ENCODE measurements at regions not wholly inside any gene's neighbourhood (a gene's known extent, or its start where the extent isn't known, plus 50 kb on each side); places are given as distances from the start of the nearest gene placed in this dataset.
"Not testable (repeated sequence)": the region's sequence is repeated elsewhere in the genome, so short reads cannot be mapped to it uniquely, and the experiment has no call there.

DNA sequence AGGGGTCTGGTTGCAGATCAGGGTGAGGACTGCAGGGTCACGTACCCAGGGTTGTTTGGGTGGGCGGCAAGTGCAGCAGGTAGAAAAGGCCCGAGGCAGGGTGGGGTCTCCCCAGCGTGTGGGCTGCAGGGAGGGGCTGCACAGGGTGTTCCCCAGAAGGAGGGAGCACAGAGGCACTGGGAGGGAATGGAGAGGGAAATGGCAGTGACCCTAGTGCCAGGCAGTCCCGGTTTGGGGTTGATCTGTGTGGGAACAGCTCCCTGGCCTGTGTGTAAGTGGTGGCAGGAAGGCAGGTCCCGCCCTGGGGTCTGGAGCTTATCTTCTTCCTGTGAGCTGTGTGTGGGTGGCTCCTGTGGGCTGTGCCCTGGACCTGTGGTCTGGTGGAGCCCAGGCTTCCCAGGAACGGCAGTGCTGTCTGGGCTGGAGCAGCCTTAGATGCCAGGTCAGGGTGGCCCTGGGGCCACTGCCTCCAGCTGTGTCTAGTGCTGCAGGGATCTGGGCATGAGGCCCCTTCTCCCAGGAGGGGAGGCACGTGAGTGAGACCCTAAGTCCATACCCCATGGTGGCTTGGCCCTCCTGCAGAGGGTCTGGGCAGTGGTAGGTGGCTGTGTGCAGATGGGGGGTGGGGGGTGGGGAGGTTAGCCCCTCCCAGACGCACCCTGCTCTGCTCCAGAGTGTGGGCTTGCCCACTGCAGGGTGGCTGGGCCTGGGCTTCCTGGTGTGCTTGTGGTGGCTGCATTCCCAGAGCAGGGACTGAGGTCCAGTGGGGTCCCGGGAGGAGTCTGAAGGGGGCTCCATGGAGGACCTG, 363.5 kb downstream of the TMEM121 start:
- Histone ChIP-seq H3K36me3 (ENCODE audit: insufficient read depth) (no peaks in the 10 kb centered on the region), H3K4me3 (ENCODE audit: low read depth, low read length) (no peak overlapping the region), H3K4me1 (ENCODE audit: insufficient read depth) (no peaks in the 10 kb centered on the region), H3K27ac (ENCODE audit: low read depth) (no peak overlapping the region)
- DNase-seq (ENCODE audit: extremely low spot score), result no peak
- 71% methylated on average over 10 of the region's 10 CpGs for WGBS

DNA sequence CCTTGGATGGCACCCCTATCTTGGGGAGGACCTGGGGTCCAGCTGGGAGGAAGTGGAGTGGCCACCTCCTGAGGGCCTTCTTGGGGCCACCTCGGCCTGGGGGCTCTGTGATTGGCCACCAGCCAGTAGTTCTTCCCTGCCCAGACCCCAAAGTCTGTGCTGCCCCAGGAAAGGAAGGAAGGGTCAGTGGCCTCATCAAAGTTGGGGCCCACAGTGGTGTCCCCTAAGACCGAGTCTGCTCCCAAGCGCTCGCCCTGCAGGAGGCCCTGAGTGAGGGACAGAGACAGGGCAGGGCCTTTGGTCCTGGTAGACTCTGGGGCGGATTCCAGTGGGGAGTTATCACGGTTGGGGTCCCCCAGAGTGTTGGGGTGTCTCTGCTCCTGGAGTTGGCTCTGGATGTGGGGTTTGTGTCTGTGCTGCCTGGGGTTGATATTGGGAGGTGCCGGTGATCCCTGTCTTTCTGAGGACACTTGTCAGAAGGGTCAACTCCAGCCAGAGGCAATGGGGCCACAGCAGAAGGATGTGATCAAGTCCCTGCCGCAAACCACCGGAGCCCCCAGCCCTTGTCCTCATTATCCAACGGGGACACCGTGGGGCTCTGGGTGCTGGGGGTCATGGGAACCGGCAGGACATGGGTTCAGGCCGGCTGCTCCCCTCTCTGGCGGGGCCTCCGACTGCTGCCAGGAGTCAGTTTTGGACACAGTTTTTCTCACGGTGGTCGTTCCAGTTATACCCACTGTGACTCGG, 364.3 kb downstream of the TMEM121 start:
- H3K4me1 ChIP-seq (ENCODE audit: insufficient read depth), result no peaks in the 10 kb centered on the region
- WGBS, result 84% methylated on average over 18 of the region's 18 CpGs
- no peak for DNase-seq (ENCODE audit: extremely low spot score)
- no peaks in the 10 kb centered on the region for H3K36me3 ChIP-seq (ENCODE audit: insufficient read depth)
- H3K27ac ChIP-seq (ENCODE audit: low read depth), result no peak overlapping the region
- H3K4me3 ChIP-seq (ENCODE audit: low read depth, low read length), result no peak overlapping the region

DNA sequence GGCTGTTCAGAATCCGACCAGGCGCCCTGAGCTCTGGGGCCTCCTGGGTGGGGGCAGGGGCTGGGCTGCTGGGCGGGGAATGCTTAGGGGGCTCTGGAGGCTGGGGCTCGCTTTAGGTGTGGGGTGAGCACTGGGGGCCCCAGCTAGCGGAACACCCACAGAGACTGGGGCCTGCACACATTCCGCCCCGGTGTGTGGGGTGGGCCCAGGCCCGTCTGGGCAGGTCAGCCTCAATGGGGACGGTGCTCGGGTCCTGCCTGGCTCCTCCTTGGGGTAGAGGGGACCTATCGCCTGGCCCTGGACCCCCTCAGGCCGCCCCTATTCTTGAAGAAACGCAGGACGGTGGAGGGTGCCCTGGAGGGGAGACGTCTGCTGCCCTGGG, 364.8 kb downstream of the TMEM121 start:
- WGBS, result 82% methylated on average over 15 of the region's 15 CpGs
- Histone ChIP-seq H3K27ac (ENCODE audit: low read depth) (no peak overlapping the region), H3K36me3 (ENCODE audit: insufficient read depth) (no peaks in the 10 kb centered on the region), H3K4me1 (ENCODE audit: insufficient read depth) (no peaks in the 10 kb centered on the region), H3K4me3 (ENCODE audit: low read depth, low read length) (no peak overlapping the region)
- no peak for DNase-seq (ENCODE audit: extremely low spot score)

- Histone ChIP-seq H3K36me3 (ENCODE audit: insufficient read depth) (no peaks in the 10 kb centered on the region), H3K27ac (ENCODE audit: low read depth) (no peak overlapping the region), H3K4me1 (ENCODE audit: insufficient read depth) (no peaks in the 10 kb centered on the region), H3K4me3 (ENCODE audit: low read depth, low read length) (no peak overlapping the region)
- no peak for DNase-seq (ENCODE audit: extremely low spot score)
- WGBS, result 70% methylated on average over 18 of the region's 18 CpGs
These were observed 365.5 kb downstream of the TMEM121 start for GRCh38 chr14:105891631-105892452.

DNA sequence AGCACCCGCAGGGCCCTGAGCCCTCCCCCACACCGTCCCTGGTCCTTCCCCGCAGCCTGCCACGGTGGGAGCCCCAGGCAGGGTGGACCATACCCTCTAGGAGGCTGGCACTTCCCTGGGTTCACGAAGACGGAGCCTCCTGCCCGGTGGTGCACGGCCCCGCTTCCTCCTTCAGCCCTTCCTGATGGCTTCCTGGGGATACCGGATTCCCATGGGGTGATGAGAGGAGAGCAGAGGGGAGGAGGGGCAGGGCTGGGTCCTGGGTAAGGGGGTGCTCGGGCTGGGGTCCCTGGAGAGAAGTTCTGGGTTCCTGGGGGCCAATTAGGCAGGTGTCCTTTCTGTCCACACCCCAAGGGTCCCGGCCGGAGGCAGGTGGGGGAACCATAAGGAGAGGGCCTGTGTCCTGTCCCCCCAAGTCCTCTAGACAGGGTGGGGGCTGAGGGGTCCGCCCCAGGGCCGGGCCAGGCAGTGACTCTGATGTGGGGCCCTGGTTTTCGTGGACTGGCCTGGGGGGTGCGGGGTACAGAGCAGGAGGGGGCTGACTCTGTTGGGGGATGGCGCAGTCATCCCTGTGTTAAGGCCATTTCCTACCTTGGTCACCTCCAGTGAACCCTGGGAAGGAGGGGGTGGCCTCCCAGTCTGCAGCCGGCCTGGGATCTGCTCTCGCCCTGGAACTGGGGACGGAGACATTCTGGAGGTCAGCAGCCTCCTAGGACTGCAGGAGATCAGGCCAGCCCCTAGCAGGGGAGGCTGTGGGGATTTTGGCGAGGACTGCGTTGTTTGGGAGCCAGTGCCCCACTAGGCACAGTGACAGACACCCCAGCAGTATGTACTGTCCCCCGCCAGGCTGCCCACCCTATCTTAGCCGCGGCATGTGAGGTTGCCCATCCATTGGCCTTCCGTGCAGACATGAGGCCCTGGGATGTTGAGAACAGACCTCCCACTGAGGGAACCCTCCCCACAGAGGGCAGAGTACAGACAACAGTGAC, 366.4 kb downstream of the TMEM121 start:
- 77% methylated on average over 27 of the region's 27 CpGs for WGBS
- not testable (repeated sequence) for DNase-seq (ENCODE audit: extremely low spot score); H3K4me1 ChIP-seq (ENCODE audit: insufficient read depth)

DNA sequence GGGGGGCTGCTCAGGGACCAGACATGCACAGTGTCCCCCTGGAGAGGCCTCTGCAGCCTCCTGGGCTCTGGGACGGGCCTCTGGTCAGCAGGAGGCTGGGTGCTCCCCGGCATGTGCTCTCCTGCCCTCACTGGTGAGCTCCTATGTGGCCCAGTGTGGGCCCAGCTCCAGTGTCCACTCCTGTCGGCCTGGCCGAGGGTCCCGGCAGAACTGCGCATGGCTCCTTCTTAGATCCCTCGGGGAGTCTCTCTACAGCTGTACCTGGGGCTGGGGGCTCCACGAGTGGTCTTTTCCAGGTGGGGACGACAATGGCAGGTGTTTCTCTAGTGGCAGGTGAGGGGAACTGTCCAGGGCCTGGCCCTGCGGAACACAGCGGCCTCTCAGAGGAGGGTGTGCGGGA, 367.3 kb downstream of the TMEM121 start:
- H3K4me1 ChIP-seq (ENCODE audit: insufficient read depth); H3K36me3 ChIP-seq (ENCODE audit: insufficient read depth); H3K27ac ChIP-seq (ENCODE audit: low read depth); DNase-seq (ENCODE audit: extremely low spot score); H3K4me3 ChIP-seq (ENCODE audit: low read depth, low read length): not testable (repeated sequence)
- 86% methylated on average over 11 of the region's 12 CpGs for WGBS

More for the DNA sequence above, 366.4 kb downstream of the TMEM121 start:
- not testable (repeated sequence) for H3K4me3 ChIP-seq (ENCODE audit: low read depth, low read length); H3K27ac ChIP-seq (ENCODE audit: low read depth); H3K36me3 ChIP-seq (ENCODE audit: insufficient read depth)

DNA sequence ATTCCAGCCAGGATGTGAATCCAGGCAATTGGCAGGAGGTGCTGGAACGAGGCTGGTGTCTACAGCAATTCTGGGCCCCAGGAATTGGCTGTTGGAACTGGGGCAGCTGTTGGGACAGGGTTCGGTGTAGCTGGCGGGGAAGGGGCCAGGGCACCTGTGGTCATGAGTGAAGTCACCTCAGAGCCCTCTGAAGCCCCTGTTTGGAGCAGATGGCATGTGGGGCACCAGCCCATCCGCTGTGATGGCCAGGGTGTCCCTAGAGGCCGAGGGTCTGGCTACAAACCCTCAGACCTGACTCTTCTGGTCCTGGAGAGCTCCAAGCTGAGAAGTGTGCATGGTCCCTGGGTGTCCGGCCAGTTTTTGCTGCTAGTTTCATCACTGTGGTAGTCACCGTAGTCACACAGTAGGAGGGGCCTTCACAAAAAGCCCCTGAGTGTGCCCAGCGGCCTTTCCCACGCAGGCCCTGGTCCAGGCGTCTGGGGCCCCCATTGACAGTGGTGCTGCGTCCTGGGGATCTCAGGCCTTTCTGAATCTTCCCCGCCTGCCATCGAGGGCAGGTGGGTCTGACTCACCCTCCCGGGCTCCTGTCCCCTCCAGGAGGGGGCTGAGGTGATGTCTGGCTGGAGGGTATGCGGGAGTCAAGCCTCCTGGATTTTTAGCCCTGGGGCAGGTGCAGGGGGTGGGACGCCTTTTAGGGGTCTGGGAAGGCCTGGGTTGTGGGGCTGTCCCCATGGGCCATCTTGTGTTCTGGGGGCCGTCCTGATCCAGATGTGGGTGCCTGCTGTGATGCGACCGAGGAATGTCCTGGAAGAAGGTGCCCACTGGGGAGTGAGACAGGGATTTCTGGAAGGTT, 368.0 kb downstream of the TMEM121 start:
- H3K27ac ChIP-seq (ENCODE audit: low read depth), result no peak overlapping the region
- 77% methylated on average over 19 of the region's 19 CpGs for WGBS
- no peak for DNase-seq (ENCODE audit: extremely low spot score)
- H3K36me3 ChIP-seq (ENCODE audit: insufficient read depth), result no peaks in the 10 kb centered on the region
- no peaks in the 10 kb centered on the region for H3K4me1 ChIP-seq (ENCODE audit: insufficient read depth)
- no peak overlapping the region for H3K4me3 ChIP-seq (ENCODE audit: low read depth, low read length)

- Histone ChIP-seq H3K4me3 (ENCODE audit: low read depth, low read length) (no peak overlapping the region), H3K27ac (ENCODE audit: low read depth) (no peak overlapping the region), H3K4me1 (ENCODE audit: insufficient read depth) (no peaks in the 10 kb centered on the region), H3K36me3 (ENCODE audit: insufficient read depth) (no peaks in the 10 kb centered on the region)
- 85% methylated on average over 30 of the region's 30 CpGs for WGBS
- DNase-seq (ENCODE audit: extremely low spot score), result no peak
These were observed 368.8 kb downstream of the TMEM121 start for GRCh38 chr14:105894978-105895881.

DNA sequence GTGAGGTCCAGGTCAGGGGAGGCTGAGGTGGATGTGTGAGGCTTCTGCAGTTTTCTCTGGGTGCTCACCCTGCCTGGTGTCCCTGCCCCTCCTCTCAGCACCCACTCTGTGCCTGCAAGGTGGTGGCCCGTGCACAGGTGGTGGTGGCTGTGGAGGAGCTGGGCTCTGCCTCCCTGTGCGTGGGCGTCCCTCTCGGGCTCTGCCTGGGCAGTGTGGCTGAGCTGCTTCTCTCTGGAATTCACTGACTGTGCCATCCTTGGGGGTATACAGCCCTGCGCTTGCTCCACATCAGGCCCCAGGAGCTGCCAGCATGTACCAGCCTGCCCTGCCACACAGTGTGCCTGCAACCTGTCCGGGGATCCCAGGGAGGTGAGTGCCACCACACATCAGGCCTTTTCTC, 369.8 kb downstream of the TMEM121 start:
- not testable (repeated sequence) for H3K4me1 ChIP-seq (ENCODE audit: insufficient read depth); H3K36me3 ChIP-seq (ENCODE audit: insufficient read depth); H3K27ac ChIP-seq (ENCODE audit: low read depth); DNase-seq (ENCODE audit: extremely low spot score); H3K4me3 ChIP-seq (ENCODE audit: low read depth, low read length)
- 78% methylated on average over 6 of the region's 6 CpGs for WGBS

DNA sequence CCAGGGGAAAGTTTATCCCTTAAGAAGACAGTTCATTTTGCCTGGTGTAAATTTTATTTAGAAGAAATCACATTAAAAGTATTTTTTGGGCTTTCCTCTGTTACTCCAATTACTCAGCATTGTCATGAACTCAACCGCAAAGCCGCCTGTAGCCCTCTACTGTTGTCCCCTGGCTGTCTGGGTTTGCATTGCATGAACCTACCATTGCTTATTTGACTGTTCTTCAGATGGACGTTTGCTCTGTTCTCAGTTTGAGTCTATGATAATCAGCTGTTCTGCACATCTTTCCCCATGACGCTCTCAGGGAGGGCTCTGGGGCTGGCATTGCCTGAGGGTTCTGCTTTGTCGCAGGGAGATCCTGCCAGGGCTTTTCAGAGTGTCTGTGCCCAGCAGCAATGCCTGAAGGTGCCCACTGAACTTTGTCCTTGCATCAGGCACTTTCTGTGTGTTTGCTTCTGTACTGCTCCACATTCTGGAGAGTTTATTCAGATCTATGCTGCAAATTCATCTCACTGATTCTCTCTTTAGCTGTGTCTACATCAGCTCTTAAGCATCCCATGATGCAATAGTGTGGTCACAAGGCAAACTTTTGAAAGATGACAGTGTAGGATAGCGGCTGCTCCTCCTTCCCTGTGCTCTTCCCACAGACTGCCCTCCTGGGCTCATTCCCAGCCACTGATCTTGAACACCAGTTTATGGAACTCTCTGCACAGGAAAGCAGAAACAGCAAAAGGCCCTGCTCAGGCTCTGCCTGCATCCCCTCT, 370.8 kb downstream of the TMEM121 start:
- not testable (repeated sequence) for H3K36me3 ChIP-seq (ENCODE audit: insufficient read depth); DNase-seq (ENCODE audit: extremely low spot score); H3K27ac ChIP-seq (ENCODE audit: low read depth); H3K4me1 ChIP-seq (ENCODE audit: insufficient read depth); H3K4me3 ChIP-seq (ENCODE audit: low read depth, low read length)
- 62% methylated on average over 6 of the region's 6 CpGs for WGBS

GRCh38 chr14:105897725-105898113, 371.3 kb downstream of the TMEM121 start:
- 75% methylated on average over 7 of the region's 7 CpGs for WGBS
- H3K27ac ChIP-seq (ENCODE audit: low read depth), result no peak overlapping the region
- H3K36me3 ChIP-seq (ENCODE audit: insufficient read depth), result no peaks in the 10 kb centered on the region
- no peak overlapping the region for H3K4me3 ChIP-seq (ENCODE audit: low read depth, low read length)
- no peak for DNase-seq (ENCODE audit: extremely low spot score)
- H3K4me1 ChIP-seq (ENCODE audit: insufficient read depth), result no peaks in the 10 kb centered on the region

All from urinary bladder (tissue), 3 donors.